ENCODE measurements at regions not wholly inside any gene's neighbourhood (a gene's known extent, or its start where the extent isn't known, plus 50 kb on each side); places are given as distances from the start of the nearest gene placed in this dataset.

- Histone ChIP-seq H3K27ac (no peak overlapping the region), H3K4me1 (no peaks in the 10 kb centered on the region), H3K36me3 (no peaks in the 10 kb centered on the region), H3K27me3 (no peaks in the 10 kb centered on the region), H3K4me3 (no peak overlapping the region), H3K9me3 (no peaks in the 10 kb centered on the region)
- TF ChIP-seq CTCF (IDR thresholded peaks at IDR 0.05) (no peak), POLR2A (IDR thresholded peaks at IDR 0.05) (no peak)
- intact Hi-C loops (cut with DNase I; ENCODE audit: low total_unique reads), result no loop called here
- no peak for DNase-seq
Measured at GRCh38 chr1:24253571-24253970, 65.6 kb upstream of the GRHL3 start.

- DNase-seq, result no peak
- H3K4me3 ChIP-seq, result no peak overlapping the region
- intact Hi-C loops (cut with DNase I; ENCODE audit: low total_unique reads), result no loop called here
- no peaks in the 10 kb centered on the region for H3K36me3 ChIP-seq
- H3K27me3 ChIP-seq, result no peaks in the 10 kb centered on the region
- H3K27ac ChIP-seq, result no peak overlapping the region
- H3K4me1 ChIP-seq, result no peaks in the 10 kb centered on the region
- TF ChIP-seq POLR2A (IDR thresholded peaks at IDR 0.05), result no peak
- TF ChIP-seq CTCF (IDR thresholded peaks at IDR 0.05), result no peak
- no peaks in the 10 kb centered on the region for H3K9me3 ChIP-seq
Measured at GRCh38 chr1:24252185-24252780, 65.2 kb upstream of the IFNLR1 start.

- no peaks in the 10 kb centered on the region for H3K4me1 ChIP-seq
- H3K9me3 ChIP-seq, result no peaks in the 10 kb centered on the region
- intact Hi-C loops (cut with DNase I; ENCODE audit: low total_unique reads), result no loop called here
- TF ChIP-seq POLR2A (IDR thresholded peaks at IDR 0.05) (no peak), CTCF (IDR thresholded peaks at IDR 0.05) (no peak)
- no peaks in the 10 kb centered on the region for H3K27me3 ChIP-seq
- no peak for DNase-seq
- no peaks in the 10 kb centered on the region for H3K36me3 ChIP-seq
- H3K27ac ChIP-seq, result no peak overlapping the region
- H3K4me3 ChIP-seq, result no peak overlapping the region
Measured at GRCh38 chr1:24251501-24251900, 64.4 kb upstream of the IFNLR1 start.

DNA sequence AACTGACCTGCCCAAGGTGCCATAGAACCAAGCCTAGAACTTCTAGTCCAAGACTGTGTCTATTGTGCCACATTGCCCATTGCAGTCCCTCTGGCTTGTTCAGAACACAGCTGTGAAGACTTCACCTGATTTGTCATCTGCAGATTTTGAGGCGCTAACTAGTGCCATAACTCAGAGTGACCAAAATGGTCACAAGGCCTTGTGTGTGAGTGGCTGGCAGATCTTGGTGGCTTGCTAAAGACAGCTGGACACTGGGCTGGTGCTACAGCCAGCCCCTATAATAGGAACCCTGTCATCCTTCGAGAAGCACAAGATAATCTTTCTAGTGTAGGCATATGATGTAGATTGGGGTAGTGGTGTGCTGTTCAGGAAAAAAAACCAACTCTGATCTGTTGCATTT is 63.7 kb upstream of the IFNLR1 start:
- H3K27ac ChIP-seq, result no peak overlapping the region
- no peak for DNase-seq
- no peak overlapping the region for H3K4me3 ChIP-seq
- TF ChIP-seq CTCF (IDR thresholded peaks at IDR 0.05) (no peak), POLR2A (IDR thresholded peaks at IDR 0.05) (no peak)
- intact Hi-C loops (cut with DNase I; ENCODE audit: low total_unique reads), result no loop called here
- H3K36me3 ChIP-seq, result no peaks in the 10 kb centered on the region
- no peaks in the 10 kb centered on the region for H3K9me3 ChIP-seq
- H3K4me1 ChIP-seq, result no peaks in the 10 kb centered on the region
- H3K27me3 ChIP-seq, result no peaks in the 10 kb centered on the region

- intact Hi-C loops (cut with DNase I; ENCODE audit: low total_unique reads), result no loop called here
- no peaks in the 10 kb centered on the region for H3K9me3 ChIP-seq
- DNase-seq, result no peak
- TF ChIP-seq POLR2A (IDR thresholded peaks at IDR 0.05) (no peak), CTCF (IDR thresholded peaks at IDR 0.05) (no peak)
- H3K36me3 ChIP-seq, result no peaks in the 10 kb centered on the region
- H3K4me1 ChIP-seq, result no peaks in the 10 kb centered on the region
- no peaks in the 10 kb centered on the region for H3K27me3 ChIP-seq
- H3K27ac ChIP-seq, result no peak overlapping the region
- H3K4me3 ChIP-seq, result no peak overlapping the region
Measured at GRCh38 chr1:24250224-24250623, 63.1 kb upstream of the IFNLR1 start.
